ENCODE measurements at regions not wholly inside any gene's neighbourhood (a gene's known extent, or its start where the extent isn't known, plus 50 kb on each side); places are given as distances from the start of the nearest gene placed in this dataset.
"Not testable (repeated sequence)": the region's sequence is repeated elsewhere in the genome, so short reads cannot be mapped to it uniquely, and the experiment has no call there.

DNA sequence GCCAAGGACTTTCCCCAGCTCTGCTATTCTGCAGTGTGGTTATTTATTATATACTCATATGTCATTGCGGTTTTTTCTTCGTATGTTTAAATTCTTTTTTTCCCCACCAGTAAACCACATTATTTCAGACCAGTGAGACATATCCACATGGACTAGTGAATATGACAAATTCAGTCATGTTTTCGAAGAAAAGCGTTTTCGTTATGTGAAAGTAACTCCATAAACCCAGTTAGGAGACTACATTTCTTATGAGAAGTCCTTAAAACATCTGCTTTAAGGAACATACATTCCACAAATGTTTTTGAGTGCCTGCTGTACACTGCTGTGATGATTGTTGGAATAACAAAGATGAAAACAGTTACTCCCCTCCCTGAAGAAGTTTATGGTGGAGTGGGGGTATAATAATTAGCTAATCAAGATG, 591.8 kb upstream of the CLINT1 start:
- no peaks in the 10 kb centered on the region for H3K27me3 ChIP-seq (ENCODE audit: control insufficient read depth, insufficient read depth, low read length)
- no peak overlapping the region for H3K9ac ChIP-seq (ENCODE audit: low read length)
- no peak overlapping the region for H3K4me3 ChIP-seq (ENCODE audit: low read length)
- no peaks in the 10 kb centered on the region for H3K9me3 ChIP-seq (ENCODE audit: control insufficient read depth, low read length)
- H3K4me1 ChIP-seq (ENCODE audit: control insufficient read depth, insufficient read depth, low read length), result no peaks in the 10 kb centered on the region
- H3K36me3 ChIP-seq (ENCODE audit: control insufficient read depth, insufficient read depth, low read length), result no peaks in the 10 kb centered on the region

DNA sequence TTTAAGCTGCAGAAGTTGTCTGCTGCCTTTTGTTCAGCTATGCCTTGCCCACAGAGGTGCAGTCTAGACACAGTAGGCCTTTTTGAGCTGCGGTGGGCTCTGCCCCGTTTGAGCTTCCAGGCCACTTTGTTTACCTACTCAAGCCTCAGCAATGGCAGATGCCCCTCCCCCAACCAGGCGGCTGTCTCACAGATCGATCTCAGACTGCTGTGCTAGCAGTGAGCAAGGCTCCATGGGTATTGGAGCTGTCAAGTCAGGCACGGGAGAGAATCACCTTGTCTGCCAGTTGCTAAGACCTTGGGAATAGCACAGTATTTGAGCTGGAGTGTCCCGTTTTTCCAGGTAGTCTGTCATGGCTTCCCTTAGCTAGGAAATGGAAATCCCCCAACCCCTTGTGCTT, 587.8 kb upstream of the CLINT1 start:
- not testable (repeated sequence) for H3K9me3 ChIP-seq (ENCODE audit: control insufficient read depth, low read length); H3K36me3 ChIP-seq (ENCODE audit: control insufficient read depth, insufficient read depth, low read length); H3K9ac ChIP-seq (ENCODE audit: low read length); H3K4me1 ChIP-seq (ENCODE audit: control insufficient read depth, insufficient read depth, low read length); H3K27me3 ChIP-seq (ENCODE audit: control insufficient read depth, insufficient read depth, low read length); H3K4me3 ChIP-seq (ENCODE audit: low read length)

GRCh38 chr5:158439204-158439603, 580.3 kb upstream of the CLINT1 start:
- H3K27me3 ChIP-seq (ENCODE audit: control insufficient read depth, insufficient read depth, low read length); H3K9ac ChIP-seq (ENCODE audit: low read length); H3K36me3 ChIP-seq (ENCODE audit: control insufficient read depth, insufficient read depth, low read length); H3K4me1 ChIP-seq (ENCODE audit: control insufficient read depth, insufficient read depth, low read length); H3K9me3 ChIP-seq (ENCODE audit: control insufficient read depth, low read length); H3K4me3 ChIP-seq (ENCODE audit: low read length): not testable (repeated sequence)

DNA sequence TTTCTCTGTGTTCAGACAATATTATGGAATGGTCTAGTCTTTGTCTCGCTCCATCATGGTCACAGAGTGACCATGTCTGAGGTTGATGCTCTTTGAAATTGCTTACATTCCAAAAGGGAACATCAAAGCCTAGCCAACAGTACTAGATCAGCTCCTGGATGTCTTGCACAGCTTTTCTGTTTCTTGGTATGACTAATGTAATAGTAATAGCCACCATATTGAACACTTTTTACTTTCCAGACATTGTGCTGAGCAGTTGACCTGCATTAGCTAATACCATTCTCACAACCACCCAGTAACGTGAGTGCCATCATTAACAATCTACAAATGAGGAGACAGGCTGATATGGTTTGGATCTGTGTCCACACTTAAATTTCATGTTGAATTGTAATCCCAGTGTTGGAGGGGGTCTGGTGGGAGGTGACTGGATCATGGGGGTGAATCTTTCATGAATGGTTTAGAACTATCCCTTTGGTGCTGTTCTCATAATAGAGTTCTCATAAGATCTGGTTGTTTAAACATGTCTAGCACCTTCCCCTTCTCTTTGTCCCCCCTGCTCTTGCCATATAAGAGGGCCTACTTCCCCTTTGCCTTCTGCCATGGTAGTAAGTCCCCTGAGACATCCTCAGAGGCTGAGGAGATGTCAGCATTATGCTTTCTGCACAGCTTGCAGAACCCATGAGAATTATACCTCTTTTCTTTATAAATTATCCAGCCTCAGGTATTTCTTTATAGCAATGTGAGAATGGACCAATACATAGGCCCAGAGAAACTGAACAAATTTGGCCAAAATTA, 577.5 kb upstream of the CLINT1 start:
- Histone ChIP-seq H3K9me3 (ENCODE audit: control insufficient read depth, low read length) (no peaks in the 10 kb centered on the region), H3K9ac (ENCODE audit: low read length) (no peak overlapping the region), H3K4me1 (ENCODE audit: control insufficient read depth, insufficient read depth, low read length) (no peaks in the 10 kb centered on the region), H3K27me3 (ENCODE audit: control insufficient read depth, insufficient read depth, low read length) (no peaks in the 10 kb centered on the region), H3K36me3 (ENCODE audit: control insufficient read depth, insufficient read depth, low read length) (no peaks in the 10 kb centered on the region), H3K4me3 (ENCODE audit: low read length) (no peak overlapping the region)

DNA sequence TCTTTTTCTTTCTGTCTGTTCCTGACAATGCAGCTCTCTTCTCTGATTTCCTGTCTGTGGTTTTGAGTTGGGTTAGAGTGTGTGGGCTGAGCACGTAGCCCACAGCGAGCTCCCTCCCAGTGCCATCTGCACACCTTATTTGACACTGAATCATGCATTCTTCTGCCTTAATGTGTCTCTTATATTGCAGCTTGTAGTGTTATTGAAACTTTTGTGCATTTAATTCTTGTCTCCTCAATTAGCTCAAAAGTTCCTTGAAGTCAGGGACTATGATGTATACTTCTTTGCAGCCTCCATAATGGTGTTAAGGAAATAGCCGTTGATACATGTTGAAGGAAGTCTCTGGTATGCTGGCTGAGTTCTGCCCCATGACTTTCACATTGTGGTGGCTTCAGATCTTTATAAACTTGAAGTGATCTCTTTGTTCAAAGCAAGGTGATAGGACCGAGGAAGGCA, 576.2 kb upstream of the CLINT1 start:
- Histone ChIP-seq H3K27me3 (ENCODE audit: control insufficient read depth, insufficient read depth, low read length) (no peaks in the 10 kb centered on the region), H3K9me3 (ENCODE audit: control insufficient read depth, low read length) (no peaks in the 10 kb centered on the region), H3K4me1 (ENCODE audit: control insufficient read depth, insufficient read depth, low read length) (no peaks in the 10 kb centered on the region), H3K36me3 (ENCODE audit: control insufficient read depth, insufficient read depth, low read length) (no peaks in the 10 kb centered on the region), H3K9ac (ENCODE audit: low read length) (no peak overlapping the region), H3K4me3 (ENCODE audit: low read length) (no peak overlapping the region)

DNA sequence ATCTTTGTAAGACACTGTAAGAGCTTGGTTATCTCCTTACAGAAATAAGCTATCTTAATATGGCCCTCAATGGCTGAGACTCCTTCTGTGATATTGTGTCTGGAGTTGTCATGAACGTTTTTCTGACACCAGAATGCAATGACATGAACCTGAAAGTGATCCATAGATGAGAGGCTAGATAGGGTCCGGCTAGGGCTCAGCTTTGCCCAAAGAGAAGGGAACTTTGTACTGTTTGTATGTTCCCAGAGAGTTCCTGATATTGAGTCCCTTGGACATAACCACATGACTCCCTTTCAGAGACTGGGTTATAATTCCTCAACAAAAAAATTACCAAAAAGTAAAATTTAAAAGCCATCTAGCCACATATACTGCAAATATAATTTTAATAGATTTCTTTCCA, 575.8 kb upstream of the CLINT1 start:
- Histone ChIP-seq H3K4me3 (ENCODE audit: low read length) (no peak overlapping the region), H3K9ac (ENCODE audit: low read length) (no peak overlapping the region), H3K9me3 (ENCODE audit: control insufficient read depth, low read length) (no peaks in the 10 kb centered on the region), H3K27me3 (ENCODE audit: control insufficient read depth, insufficient read depth, low read length) (no peaks in the 10 kb centered on the region), H3K36me3 (ENCODE audit: control insufficient read depth, insufficient read depth, low read length) (no peaks in the 10 kb centered on the region), H3K4me1 (ENCODE audit: control insufficient read depth, insufficient read depth, low read length) (no peaks in the 10 kb centered on the region)

- H3K4me1 ChIP-seq (ENCODE audit: control insufficient read depth, insufficient read depth, low read length), result no peaks in the 10 kb centered on the region
- no peaks in the 10 kb centered on the region for H3K36me3 ChIP-seq (ENCODE audit: control insufficient read depth, insufficient read depth, low read length)
- no peak overlapping the region for H3K9ac ChIP-seq (ENCODE audit: low read length)
- no peaks in the 10 kb centered on the region for H3K27me3 ChIP-seq (ENCODE audit: control insufficient read depth, insufficient read depth, low read length)
- no peak overlapping the region for H3K4me3 ChIP-seq (ENCODE audit: low read length)
- no peaks in the 10 kb centered on the region for H3K9me3 ChIP-seq (ENCODE audit: control insufficient read depth, low read length)
These were observed 574.7 kb upstream of the CLINT1 start for GRCh38 chr5:158433634-158434033.

DNA sequence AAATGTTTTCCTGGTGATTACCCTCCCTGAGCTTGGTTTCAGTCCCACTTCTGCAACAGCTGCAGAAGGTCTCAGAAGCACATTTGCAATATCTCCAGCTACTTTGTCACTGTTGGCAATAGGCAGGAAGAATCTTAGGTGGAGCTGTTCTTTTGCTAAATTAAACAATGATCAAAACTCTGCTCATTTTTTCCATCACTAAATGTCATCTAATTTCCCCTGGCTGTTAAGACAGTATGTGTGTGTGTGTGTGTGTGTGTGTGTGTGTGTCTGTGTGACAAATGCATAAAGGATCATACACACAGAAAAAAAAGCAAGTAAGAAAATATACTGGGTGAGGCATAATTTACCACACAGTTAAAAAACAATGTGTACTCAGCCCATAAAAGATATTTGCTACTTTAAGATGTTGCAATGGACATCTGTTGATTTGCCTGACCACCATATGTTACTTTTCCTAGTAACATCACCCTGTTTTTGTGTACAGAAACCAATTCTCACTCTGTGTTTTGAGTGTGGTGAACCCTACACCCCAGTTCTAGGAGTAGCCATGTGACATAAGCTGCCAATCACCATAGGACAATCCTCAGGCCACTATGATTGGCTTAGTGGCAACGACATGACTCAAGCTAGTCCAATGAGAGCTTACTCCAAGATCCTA, 572.6 kb upstream of the CLINT1 start:
- H3K4me3 ChIP-seq (ENCODE audit: low read length), result no peak overlapping the region
- no peaks in the 10 kb centered on the region for H3K27me3 ChIP-seq (ENCODE audit: control insufficient read depth, insufficient read depth, low read length)
- no peak overlapping the region for H3K9ac ChIP-seq (ENCODE audit: low read length)
- no peaks in the 10 kb centered on the region for H3K9me3 ChIP-seq (ENCODE audit: control insufficient read depth, low read length)
- H3K4me1 ChIP-seq (ENCODE audit: control insufficient read depth, insufficient read depth, low read length), result no peaks in the 10 kb centered on the region
- H3K36me3 ChIP-seq (ENCODE audit: control insufficient read depth, insufficient read depth, low read length), result no peaks in the 10 kb centered on the region

GRCh38 chr5:158430798-158431167, 571.8 kb upstream of the CLINT1 start:
- Histone ChIP-seq H3K27me3 (ENCODE audit: control insufficient read depth, insufficient read depth, low read length) (no peaks in the 10 kb centered on the region), H3K4me1 (ENCODE audit: control insufficient read depth, insufficient read depth, low read length) (no peaks in the 10 kb centered on the region), H3K9ac (ENCODE audit: low read length) (no peak overlapping the region), H3K4me3 (ENCODE audit: low read length) (no peak overlapping the region), H3K9me3 (ENCODE audit: control insufficient read depth, low read length) (no peaks in the 10 kb centered on the region), H3K36me3 (ENCODE audit: control insufficient read depth, insufficient read depth, low read length) (no peaks in the 10 kb centered on the region)

DNA sequence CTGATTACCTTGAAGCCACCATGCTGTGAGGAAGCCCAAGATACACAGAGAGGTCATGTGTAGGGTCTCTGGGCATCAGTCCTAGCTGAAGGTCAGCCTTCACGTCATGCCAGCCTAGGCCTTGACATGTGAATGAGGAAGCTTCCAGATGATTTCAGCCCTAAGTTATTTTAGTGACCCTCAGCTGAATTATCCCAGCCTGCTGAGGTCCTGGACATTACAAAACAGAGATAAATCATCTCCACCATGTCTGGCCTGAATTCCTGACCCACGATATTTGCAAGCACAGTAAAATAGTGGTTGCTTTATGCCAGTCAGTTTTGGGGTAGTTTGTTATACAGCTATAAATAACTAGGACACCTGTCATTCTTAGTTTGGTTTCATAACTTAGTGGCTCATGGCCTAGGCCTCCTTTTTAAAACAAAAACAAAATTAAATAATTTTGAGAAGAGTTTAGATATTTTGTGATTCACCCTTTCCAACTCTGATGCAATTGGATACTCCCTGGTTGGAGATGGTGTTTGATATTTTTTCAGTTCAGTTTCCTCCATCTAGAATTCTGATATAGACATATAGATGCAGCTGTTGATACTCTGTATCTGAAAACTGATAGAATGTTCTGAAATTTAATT, 571.3 kb upstream of the CLINT1 start:
- Histone ChIP-seq H3K4me3 (ENCODE audit: low read length) (no peak overlapping the region), H3K27me3 (ENCODE audit: control insufficient read depth, insufficient read depth, low read length) (no peaks in the 10 kb centered on the region), H3K9ac (ENCODE audit: low read length) (no peak overlapping the region), H3K4me1 (ENCODE audit: control insufficient read depth, insufficient read depth, low read length) (no peaks in the 10 kb centered on the region), H3K36me3 (ENCODE audit: control insufficient read depth, insufficient read depth, low read length) (no peaks in the 10 kb centered on the region), H3K9me3 (ENCODE audit: control insufficient read depth, low read length) (no peaks in the 10 kb centered on the region)

- Histone ChIP-seq H3K4me3 (ENCODE audit: low read length) (no peak overlapping the region), H3K27me3 (ENCODE audit: control insufficient read depth, insufficient read depth, low read length) (no peaks in the 10 kb centered on the region), H3K4me1 (ENCODE audit: control insufficient read depth, insufficient read depth, low read length) (no peaks in the 10 kb centered on the region), H3K9me3 (ENCODE audit: control insufficient read depth, low read length) (no peaks in the 10 kb centered on the region), H3K36me3 (ENCODE audit: control insufficient read depth, insufficient read depth, low read length) (no peaks in the 10 kb centered on the region), H3K9ac (ENCODE audit: low read length) (no peak overlapping the region)
These were observed 570.6 kb upstream of the CLINT1 start for GRCh38 chr5:158429564-158429963.

- no peaks in the 10 kb centered on the region for H3K27me3 ChIP-seq (ENCODE audit: control insufficient read depth, insufficient read depth, low read length)
- H3K4me3 ChIP-seq (ENCODE audit: low read length), result no peak overlapping the region
- H3K9ac ChIP-seq (ENCODE audit: low read length), result no peak overlapping the region
- no peaks in the 10 kb centered on the region for H3K4me1 ChIP-seq (ENCODE audit: control insufficient read depth, insufficient read depth, low read length)
- H3K9me3 ChIP-seq (ENCODE audit: control insufficient read depth, low read length), result no peaks in the 10 kb centered on the region
- H3K36me3 ChIP-seq (ENCODE audit: control insufficient read depth, insufficient read depth, low read length), result no peaks in the 10 kb centered on the region
These were observed 564.8 kb upstream of the CLINT1 start for GRCh38 chr5:158423623-158424200.
